ENCODE measurements at regions not wholly inside any gene's neighbourhood (a gene's known extent, or its start where the extent isn't known, plus 50 kb on each side); places are given as distances from the start of the nearest gene placed in this dataset.
"Not testable (repeated sequence)": the region's sequence is repeated elsewhere in the genome, so short reads cannot be mapped to it uniquely, and the experiment has no call there.

DNA sequence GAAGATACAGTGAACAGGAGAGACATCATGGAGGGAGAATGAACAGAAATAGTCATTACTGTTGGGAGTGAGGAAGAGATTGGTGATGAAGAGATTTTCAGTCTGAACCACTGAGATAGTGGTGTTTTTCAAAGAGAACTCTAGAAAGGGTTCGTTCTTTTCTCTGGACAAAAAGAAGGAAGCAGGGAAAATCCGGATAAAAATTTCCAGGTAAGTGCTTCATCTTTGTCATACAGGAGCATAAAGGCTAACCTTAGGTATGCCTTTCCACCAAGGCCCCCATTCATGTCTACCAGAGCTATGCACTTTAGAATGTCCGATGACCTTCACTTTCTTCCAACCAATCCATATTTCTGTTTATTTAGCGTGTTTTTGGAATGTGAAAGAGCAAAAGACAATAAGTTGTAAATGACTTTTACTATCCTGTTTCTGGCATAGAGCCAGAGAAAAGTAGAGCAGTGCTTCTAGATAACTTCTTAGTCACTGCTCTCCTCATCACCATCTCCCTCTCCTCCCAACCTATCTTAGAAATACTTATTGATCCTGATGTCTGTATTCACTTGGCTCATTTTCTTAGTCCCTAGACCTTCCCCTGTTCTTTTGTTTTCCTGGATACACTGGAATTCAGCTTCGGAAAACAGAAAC is 116.5 kb downstream of the TTC6 start:
- DNase-seq (ENCODE audit: low read depth in 2 of 3, low spot score in 2 of 3): no peak

- not testable (repeated sequence) for DNase-seq (ENCODE audit: low read depth in 2 of 3, low spot score in 2 of 3)
Observed at GRCh38 chr14:37712476-37712860, 117.0 kb downstream of the TTC6 start.

DNA sequence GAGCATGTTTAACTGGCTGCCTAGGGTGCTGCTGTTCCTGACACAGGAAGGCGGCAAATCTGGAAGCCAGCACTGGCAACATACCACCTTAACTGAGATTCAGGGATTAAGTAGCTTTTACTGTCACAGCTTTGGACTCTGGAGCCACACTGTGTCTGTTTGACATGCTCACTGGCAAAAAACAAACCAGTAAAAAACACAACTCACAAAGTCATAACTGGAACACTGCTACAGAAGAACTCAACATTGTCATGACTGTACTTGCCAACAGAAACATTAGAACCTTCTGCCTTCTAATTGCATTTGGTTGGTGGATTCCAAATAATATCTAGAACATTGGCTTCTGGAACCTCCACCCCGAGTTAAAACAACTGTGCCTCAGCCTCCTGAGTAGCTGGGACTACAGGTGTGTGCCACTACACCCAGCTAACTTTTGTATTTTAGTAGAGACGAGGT is 117.6 kb downstream of the TTC6 start:
- DNase-seq (ENCODE audit: low read depth in 2 of 3, low spot score in 2 of 3): no peak

DNA sequence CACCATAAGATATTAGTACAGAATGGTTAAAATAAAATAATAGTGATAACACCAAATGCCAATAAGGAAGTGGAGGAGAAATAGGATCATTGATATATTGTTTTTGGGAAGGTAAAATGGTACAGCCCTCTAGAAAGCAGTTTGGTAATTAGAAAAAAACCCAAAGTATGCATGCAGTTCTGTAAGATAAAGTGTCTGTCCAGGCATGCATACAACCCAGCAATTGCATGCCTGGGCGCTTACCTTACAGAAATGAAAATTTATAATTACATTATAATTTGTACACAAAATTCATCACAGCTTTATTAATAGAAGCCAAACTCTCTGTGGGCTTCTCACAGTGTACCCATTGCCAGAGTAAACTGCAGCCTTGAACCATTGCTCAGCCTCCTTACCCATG is 124.7 kb downstream of the TTC6 start:
- DNase-seq (ENCODE audit: low read depth in 2 of 3, low spot score in 2 of 3): no peak

GRCh38 chr14:37721976-37722659 is 126.7 kb downstream of the TTC6 start:
- no peak for DNase-seq (ENCODE audit: low read depth in 2 of 3, low spot score in 2 of 3)

GRCh38 chr14:37723515-37723914 is 128.1 kb downstream of the TTC6 start:
- DNase-seq (ENCODE audit: low read depth in 2 of 3, low spot score in 2 of 3): no peak

GRCh38 chr14:37726708-37727107 is 131.3 kb downstream of the TTC6 start:
- DNase-seq (ENCODE audit: low read depth in 2 of 3, low spot score in 2 of 3): no peak

GRCh38 chr14:37729218-37729617 is 133.8 kb downstream of the TTC6 start:
- DNase-seq (ENCODE audit: low read depth in 2 of 3, low spot score in 2 of 3): no peak

DNA sequence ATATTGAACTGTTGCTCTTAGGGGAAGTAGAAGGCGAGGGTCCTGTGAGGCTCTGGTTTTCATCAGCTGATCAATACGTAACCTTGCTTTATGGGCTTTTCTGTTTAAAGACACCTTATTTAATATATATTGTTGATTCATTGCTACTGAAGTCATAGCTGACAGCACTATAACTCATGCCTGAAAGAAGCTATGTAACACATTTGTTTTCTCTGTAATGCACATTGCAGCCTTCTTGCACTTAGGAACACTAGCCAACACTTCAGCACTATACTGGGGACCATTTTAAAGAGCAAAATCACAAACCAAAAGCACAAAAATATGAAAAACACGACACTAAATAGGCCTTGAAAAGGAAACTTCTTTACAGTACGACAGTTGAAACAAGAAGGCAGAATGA is 135.7 kb downstream of the TTC6 start:
- no peak for DNase-seq (ENCODE audit: low read depth in 2 of 3, low spot score in 2 of 3)

- DNase-seq (ENCODE audit: low read depth in 2 of 3, low spot score in 2 of 3): no peak
Observed at GRCh38 chr14:37745657-37746056, 150.2 kb downstream of the TTC6 start.

DNA sequence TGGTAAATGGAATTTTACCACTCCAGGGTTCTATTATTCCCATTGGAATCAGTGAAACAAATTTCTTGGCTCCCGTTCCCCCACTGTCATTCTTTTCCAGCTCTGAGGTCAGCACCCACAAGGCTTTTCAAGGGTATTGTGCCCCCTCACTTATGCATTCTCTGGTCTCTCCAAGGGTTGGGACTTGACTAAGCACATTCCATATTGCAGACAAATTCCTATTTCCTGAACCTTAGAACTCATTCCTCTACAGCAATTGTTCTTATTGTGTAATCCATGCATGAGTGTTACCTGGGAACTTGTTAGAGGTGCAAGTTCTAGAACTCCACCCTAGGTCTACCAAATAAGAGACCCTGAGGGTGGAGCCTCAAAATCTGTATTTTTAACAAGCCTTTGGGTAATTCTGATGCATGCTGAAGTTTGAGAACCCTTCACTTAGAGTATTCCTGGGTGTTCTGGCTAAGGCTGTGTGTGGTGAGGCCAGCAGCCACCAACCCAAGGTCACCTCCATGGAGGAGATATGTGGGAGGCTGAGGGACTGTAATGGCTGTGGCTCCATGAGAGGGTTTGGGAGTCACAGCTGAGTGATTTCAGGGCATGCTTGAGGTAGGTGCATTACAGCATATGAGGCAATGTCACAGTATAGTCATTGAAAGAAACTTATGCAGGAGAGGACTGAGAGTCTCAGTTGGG is 150.9 kb downstream of the TTC6 start:
- no peak for DNase-seq (ENCODE audit: low read depth in 2 of 3, low spot score in 2 of 3)

- DNase-seq (ENCODE audit: low read depth in 2 of 3, low spot score in 2 of 3): no peak
Observed at GRCh38 chr14:37753459-37753858, 158.0 kb downstream of the TTC6 start.

DNA sequence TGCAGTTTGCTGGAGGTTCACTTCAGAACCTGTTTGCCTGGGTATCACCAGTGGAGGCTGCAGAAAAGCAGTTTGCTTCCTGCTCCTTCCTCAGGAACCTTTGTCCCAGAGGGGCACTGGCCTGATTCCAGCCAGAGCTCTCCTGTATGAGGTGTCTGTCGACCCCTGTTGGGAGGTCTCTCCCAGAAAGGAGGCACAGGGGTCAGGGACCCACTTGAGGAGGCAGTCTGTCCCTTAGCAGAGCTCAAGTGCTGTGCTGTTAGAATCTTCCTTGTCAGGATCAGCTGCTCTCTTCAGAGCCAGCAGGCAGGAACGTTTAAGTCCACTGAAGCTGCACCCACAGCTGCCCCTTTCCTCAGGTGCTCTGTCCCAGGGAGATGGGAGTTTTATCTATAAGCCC is 164.8 kb downstream of the TTC6 start:
- DNase-seq (ENCODE audit: low read depth in 2 of 3, low spot score in 2 of 3): not testable (repeated sequence)

- no peak for DNase-seq (ENCODE audit: low read depth in 2 of 3, low spot score in 2 of 3)
Observed at GRCh38 chr14:37763266-37763665, 167.8 kb downstream of the TTC6 start.

- DNase-seq (ENCODE audit: low read depth in 2 of 3, low spot score in 2 of 3): not testable (repeated sequence)
Observed at GRCh38 chr14:37772283-37772682, 176.9 kb downstream of the TTC6 start.

GRCh38 chr14:37776791-37777499 is 181.5 kb downstream of the TTC6 start:
- DNase-seq (ENCODE audit: low read depth in 2 of 3, low spot score in 2 of 3): no peak

DNA sequence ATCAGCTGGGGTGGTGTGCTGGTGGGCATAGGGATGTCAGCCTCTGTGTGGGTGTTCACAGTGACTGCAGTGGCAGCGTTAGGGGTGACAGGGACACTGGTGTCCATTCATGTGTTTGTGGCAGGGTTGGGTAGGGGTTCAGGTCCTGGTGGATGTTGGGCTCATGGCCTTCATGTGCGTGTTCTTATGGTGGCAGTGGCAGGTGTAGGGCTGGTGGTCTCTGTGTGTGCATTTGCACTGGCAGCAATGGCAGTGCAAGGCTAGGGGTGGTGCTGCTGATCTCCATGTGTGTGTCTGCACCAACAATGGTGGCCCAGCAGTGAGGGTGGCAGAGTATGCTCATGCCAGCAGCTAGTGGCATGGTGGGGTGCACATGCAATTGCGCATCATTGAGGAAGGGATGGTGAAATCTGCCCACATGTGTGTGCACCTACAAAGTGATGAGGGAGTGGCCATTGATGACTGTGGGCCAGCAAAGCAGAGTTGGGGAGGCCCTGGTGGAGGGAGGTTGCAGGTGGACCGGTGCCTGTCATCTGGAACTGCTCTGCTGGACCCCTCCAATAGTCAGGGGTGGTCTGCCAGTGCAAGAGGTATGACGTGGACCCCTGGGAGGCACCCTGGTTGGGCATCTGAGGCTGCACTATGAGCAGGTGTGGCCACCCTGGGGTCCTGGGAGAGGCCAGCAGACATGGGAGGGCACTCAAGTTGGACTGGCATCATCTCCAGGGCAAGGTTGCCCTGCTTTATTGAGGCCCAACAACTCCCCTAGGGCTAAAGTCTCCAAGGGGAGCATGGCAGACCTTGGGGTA is 182.9 kb downstream of the TTC6 start:
- no peak for DNase-seq (ENCODE audit: low read depth in 2 of 3, low spot score in 2 of 3)

DNA sequence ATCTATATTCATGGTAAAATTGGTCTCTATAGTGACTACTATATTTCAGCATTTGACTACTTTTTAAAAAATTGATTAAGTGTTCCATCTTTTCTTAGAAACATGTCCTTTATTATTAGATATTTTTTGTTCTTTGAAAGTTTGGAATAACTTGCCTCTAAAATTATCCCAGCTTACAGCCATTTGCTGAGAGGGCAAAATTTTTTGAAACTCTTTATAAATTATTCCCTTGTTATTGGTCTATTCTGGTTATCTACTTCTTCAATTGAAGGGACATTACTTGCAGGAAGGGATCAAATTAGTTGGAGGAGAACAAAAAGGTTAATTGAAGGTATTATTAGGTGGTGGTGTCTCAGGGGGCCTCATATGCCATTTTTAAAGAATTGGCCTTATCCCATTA is 184.1 kb downstream of the TTC6 start:
- no peak for DNase-seq (ENCODE audit: low read depth in 2 of 3, low spot score in 2 of 3)

DNA sequence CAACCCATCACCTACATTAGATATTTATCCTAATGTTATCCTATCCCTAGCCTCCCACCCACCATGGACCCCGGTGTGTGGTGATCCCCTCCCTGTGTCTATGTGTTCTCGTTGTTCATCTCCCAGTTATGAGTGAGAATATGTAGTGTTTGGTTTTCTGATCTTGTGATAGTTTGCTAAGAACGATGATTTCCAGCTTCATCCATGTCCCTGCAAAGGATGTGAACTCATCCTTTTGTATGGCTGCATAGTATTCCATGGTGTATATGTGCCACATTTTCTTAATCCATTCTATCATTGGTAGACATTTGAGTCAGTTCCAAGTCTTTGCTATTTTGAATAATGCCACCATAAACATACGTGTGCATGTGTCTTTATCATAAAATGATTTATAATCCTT is 185.3 kb downstream of the TTC6 start:
- not testable (repeated sequence) for DNase-seq (ENCODE audit: low read depth in 2 of 3, low spot score in 2 of 3)

DNA sequence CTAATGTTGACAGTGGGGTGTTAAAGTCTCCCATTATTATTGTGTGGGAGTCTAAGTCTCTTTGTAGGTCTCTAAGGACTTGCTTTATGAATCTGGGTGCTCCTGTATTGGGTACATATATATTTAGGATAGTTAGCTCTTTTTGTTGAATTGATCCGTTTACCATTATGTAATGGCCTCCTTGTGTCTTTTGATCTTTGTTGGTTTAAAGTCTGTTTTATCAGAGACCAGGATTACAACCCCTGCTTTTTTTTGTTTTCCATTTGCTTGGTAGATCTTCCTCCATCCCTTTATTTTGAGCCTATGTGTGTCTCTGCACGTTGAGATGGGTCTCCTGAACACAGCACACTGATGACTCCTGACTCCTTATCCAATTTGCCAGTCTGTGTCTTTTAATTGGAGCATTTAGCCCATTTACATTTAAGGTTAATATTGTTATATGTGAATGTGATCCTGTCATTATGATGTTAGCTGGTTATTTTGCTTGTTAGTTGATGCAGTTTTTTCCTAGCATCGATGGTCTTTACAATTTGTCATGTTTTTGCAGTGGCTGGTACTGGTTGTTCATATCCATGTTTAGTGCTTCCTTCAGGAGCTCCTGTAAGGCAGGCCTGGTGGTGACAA is 188.9 kb downstream of the TTC6 start:
- DNase-seq (ENCODE audit: low read depth in 2 of 3, low spot score in 2 of 3): not testable (repeated sequence)
